ENCODE measurements at regions not wholly inside any gene's neighbourhood (a gene's known extent, or its start where the extent isn't known, plus 50 kb on each side); places are given as distances from the start of the nearest gene placed in this dataset.

GRCh38 chr6:4397307-4397706 is 261.9 kb upstream of the ECI2 start:
- DNase-seq (no peak), ATAC-seq (no peak)
- Mint-ChIP-seq H3K4me3 (no peak overlapping the region), H3K4me1 (ENCODE audit: low read depth) (no peaks in the 10 kb centered on the region), H3K27ac (no peak overlapping the region), H3K36me3 (ENCODE audit: low read depth) (no peaks in the 10 kb centered on the region), H3K27me3 (peaks cover 11% of the 10 kb centered on the region), H3K9me3 (no peaks in the 10 kb centered on the region)
- ChIA-PET CTCF (interaction anchor here (1.2 kb wide), 1 partner anchor 10 kb away, joined by 3 read pairs; no protein-coding TSS in a partner anchor), POLR2A (no interaction called here)
- intact Hi-C loops (cut with micrococcal nuclease) = no loop called here
- TF ChIP-seq CTCF (IDR thresholded peaks at IDR 0.05) = no peak

GRCh38 chr6:4396044-4396443 is 260.7 kb upstream of the ECI2 start:
- ChIA-PET POLR2A (no interaction called here), CTCF (interaction anchor here (1.2 kb wide), 1 partner anchor 24 kb away, joined by 3 read pairs; no protein-coding TSS in a partner anchor)
- Mint-ChIP-seq H3K9me3 (no peaks in the 10 kb centered on the region), H3K36me3 (ENCODE audit: low read depth) (no peaks in the 10 kb centered on the region), H3K4me3 (no peak overlapping the region), H3K4me1 (ENCODE audit: low read depth) (no peaks in the 10 kb centered on the region), H3K27ac (no peak overlapping the region), H3K27me3 (peaks cover 11% of the 10 kb centered on the region)
- no peak for TF ChIP-seq CTCF (IDR thresholded peaks at IDR 0.05)
- ATAC-seq (no peak), DNase-seq (no peak)
- intact Hi-C loops (cut with micrococcal nuclease) = no loop called here

GRCh38 chr6:4395386-4395785 is 260.0 kb upstream of the ECI2 start:
- Mint-ChIP-seq H3K36me3 (ENCODE audit: low read depth) (no peaks in the 10 kb centered on the region), H3K4me1 (ENCODE audit: low read depth) (no peaks in the 10 kb centered on the region), H3K4me3 (no peak overlapping the region), H3K27me3 (peaks cover 11% of the 10 kb centered on the region), H3K27ac (no peak overlapping the region), H3K9me3 (no peaks in the 10 kb centered on the region)
- no peak for TF ChIP-seq CTCF (IDR thresholded peaks at IDR 0.05)
- ChIA-PET CTCF (interaction anchor here (1.2 kb wide), 1 partner anchor 25 kb away, joined by 3 read pairs; no protein-coding TSS in a partner anchor), POLR2A (no interaction called here)
- DNase-seq (no peak), ATAC-seq (no peak)
- intact Hi-C loops (cut with micrococcal nuclease) = no loop called here

GRCh38 chr6:4394786-4395185 is 259.4 kb upstream of the ECI2 start:
- POLR2A ChIA-PET = no interaction called here
- DNase-seq (no peak), ATAC-seq (no peak)
- no peaks in the 10 kb centered on the region for H3K4me1 Mint-ChIP-seq (ENCODE audit: low read depth)
- CTCF ChIA-PET = no interaction called here
- no peak for TF ChIP-seq CTCF (IDR thresholded peaks at IDR 0.05)
- H3K36me3 Mint-ChIP-seq (ENCODE audit: low read depth) = no peaks in the 10 kb centered on the region
- H3K27ac Mint-ChIP-seq = no peak overlapping the region
- intact Hi-C loops (cut with micrococcal nuclease) = no loop called here
- H3K9me3 Mint-ChIP-seq = no peaks in the 10 kb centered on the region
- no peak overlapping the region for H3K4me3 Mint-ChIP-seq
- peaks cover 11% of the 10 kb centered on the region for H3K27me3 Mint-ChIP-seq

GRCh38 chr6:4388675-4389074 is 253.3 kb upstream of the ECI2 start:
- intact Hi-C loops (cut with micrococcal nuclease) = no loop called here
- Mint-ChIP-seq H3K4me1 (ENCODE audit: low read depth) (no peaks in the 10 kb centered on the region), H3K27ac (no peak overlapping the region), H3K9me3 (peaks cover 10% of the 10 kb centered on the region), H3K4me3 (no peak overlapping the region), H3K36me3 (ENCODE audit: low read depth) (no peaks in the 10 kb centered on the region), H3K27me3 (peaks cover 2% of the 10 kb centered on the region)
- TF ChIP-seq CTCF (IDR thresholded peaks at IDR 0.05) = no peak
- DNase-seq = no peak
- ATAC-seq = no peak
- CTCF ChIA-PET = no interaction called here
- POLR2A ChIA-PET = no interaction called here

Data from activated CD8-positive, alpha-beta T cell treated with anti-CD3 and anti-CD28 coated beads for 36 hours (primary cell).